Activated CD8-positive, alpha-beta memory T cell treated with anti-CD3 and anti-CD28 coated beads, Interleukin-2, amount 50 U/mL, for 1 hour (primary cell): ENCODE measurements at regions not wholly inside any gene's neighbourhood (a gene's known extent, or its start where the extent isn't known, plus 50 kb on each side); places are given as distances from the start of the nearest gene placed in this dataset.

Source experiments
- DNase-seq: peaks from one replicate; pipeline ENCODE4 v3.0.0-alpha.2; 2020; ENCODE audit errors: extremely low read depth

GRCh38 chr15:66832664-66833063, 130.6 kb downstream of the SMAD6 start:
- no peak for DNase-seq

DNA sequence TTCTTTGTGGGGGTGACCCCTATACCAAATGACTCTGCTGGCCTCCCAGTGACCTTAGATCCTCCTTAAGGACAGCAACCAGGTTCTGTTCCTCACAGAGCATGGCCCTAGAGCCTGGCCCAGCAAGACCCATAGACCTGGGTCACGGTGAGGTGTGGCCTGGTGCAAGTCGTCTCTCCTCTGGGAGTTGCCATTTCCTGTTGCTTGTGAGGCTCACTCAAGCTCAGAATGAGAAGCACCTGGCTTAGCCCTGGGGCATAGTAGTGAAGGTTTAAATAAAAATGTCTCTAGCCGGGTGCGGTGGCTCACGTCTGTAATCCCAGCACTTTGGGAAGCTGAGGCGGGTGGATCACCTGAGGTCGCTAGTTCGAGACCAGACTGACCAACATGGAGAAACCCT, 131.3 kb downstream of the SMAD6 start:
- DNase-seq: no peak

DNA sequence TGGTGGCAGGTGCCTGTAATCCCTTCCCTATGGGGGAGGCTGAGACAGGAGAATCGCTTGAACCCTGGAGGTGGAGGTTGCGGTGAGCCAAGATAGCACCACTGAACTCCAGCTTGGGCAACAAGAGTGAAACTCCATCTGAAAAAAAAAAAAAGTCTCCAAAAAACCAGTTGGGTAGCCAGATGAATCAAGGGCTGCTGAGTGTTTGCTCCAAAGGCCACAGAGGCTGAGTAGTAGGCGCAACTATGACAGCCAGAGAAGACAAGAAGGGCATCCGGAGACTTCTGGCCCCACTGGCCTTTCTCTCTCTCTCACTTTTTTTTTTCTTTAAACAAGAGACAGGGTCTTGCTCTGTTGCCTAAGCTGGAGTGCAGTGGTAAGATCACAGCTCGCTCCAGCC, 131.8 kb downstream of the SMAD6 start:
- no peak for DNase-seq

DNA sequence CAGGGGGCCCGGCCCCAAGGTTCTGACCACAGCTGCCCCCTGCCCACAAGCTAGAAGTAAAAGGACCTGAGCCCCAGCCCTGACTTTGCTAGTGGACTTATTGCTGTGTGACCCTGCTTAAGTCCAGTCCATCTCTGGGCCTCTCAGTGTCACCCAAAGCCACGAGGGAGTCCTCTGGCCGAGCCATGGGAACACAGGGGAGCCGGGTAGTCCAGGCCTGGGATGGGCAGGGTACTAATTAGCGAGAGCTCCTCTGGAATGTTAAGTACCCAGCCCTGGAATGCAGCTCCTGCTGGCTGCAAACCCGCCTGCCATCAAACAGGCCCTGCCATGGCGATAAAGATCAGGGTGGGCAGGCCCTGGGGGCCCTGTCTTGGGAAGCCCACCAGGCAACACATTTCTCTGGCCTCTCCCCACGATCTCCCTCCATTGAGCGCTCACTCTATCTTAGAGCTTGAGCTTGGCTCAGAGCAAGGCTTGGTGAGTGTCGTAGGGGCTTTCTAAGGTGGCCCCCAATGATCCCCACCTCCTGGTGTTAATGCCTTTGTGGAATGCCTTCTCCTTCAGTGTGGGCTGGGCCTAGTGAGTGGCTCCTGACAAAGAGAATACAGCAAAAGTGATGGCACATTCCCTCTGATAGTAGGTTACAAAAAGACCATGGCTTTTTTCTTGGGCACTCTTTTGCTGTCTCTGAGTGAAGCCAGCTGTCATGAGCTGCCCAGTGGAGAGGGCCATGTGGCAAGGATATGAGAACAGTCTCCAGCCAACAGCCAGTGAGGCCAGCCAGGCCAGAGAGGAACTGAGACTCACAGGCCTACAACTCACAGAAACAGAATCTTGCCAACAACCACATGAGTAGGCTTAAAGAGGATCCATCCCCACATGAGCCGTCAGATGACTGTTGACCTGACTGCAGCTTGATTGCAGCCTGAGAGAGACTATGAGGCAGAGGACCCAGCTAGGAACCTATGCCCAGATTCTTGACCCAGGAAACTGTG, 133.1 kb downstream of the SMAD6 start:
- no peak for DNase-seq

GRCh38 chr15:66836231-66837030, 134.4 kb downstream of the SMAD6 start:
- DNase-seq: no peak

DNA sequence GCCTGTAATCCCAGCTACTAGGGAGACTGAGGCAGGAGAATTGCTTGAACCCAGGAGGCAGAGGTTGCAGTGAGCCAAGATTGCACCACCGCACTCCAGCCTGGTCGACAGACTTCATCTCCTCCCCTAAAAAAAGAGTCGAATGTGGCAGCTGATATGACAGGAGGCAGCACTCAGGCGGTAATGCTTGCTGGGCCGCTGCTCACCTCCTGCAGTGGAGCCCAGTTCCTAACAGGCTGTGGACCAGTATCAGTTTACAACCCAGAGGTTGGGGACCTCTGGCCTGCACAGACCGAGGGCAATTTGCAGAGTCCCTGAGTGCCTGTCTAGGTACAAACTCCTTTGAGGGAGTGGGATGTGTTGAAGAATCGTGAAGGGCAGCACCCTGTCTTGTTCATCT, 136.2 kb downstream of the SMAD6 start:
- DNase-seq: no peak

DNA sequence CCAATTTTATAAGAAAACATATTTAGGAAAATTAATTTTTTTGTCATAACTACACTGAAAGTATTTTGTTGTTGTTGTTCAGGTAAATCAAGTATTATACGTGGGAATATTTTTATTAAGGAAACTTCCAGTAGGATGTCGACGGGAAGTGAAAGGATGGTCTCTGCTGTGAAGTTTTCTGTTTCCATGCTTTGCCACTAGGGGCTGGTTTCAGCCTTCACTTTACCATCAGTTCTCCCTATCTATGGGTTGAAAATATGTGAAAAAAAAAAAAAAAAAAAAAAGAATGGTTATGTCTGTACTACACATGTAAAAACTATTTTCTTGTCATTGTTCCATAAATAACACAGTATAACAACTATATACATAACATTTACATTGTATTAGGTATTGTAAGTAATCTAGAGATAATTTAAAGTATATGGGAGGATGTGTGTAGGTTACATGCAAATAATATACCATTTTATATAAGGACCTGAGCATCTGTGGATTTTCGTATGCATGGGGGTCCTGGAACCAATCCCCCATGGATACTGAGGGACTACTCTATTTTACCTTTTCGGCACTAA, 136.7 kb downstream of the SMAD6 start:
- no peak for DNase-seq

DNA sequence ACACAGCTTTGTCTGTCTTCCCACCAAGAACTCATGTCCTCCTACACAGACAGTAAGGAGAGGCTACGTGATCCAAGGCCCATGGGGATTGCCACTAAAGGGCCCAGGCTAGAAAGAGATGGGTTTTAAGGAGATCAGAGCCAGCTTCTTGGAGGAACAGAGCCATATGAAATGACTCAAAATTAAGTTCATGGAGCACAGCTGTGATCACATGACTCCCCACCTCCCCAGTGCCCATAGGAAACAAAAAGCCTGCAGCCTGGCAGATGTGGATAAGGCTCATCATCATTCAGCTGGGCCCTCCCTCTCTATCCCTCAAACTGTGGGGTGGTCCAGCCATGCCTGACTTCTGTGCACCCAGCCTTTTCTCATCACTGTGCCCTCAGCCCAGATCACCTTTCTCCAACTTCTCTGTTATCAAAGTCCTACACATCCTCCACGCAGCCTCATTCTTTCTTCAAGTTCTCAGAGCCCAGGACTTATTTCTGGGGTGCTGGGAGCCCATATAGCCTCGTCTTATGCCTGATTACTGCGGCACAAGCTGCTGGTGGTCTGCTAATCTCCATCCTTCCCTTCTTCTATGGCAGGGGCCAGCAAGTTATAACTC, 137.6 kb downstream of the SMAD6 start:
- no peak for DNase-seq

DNA sequence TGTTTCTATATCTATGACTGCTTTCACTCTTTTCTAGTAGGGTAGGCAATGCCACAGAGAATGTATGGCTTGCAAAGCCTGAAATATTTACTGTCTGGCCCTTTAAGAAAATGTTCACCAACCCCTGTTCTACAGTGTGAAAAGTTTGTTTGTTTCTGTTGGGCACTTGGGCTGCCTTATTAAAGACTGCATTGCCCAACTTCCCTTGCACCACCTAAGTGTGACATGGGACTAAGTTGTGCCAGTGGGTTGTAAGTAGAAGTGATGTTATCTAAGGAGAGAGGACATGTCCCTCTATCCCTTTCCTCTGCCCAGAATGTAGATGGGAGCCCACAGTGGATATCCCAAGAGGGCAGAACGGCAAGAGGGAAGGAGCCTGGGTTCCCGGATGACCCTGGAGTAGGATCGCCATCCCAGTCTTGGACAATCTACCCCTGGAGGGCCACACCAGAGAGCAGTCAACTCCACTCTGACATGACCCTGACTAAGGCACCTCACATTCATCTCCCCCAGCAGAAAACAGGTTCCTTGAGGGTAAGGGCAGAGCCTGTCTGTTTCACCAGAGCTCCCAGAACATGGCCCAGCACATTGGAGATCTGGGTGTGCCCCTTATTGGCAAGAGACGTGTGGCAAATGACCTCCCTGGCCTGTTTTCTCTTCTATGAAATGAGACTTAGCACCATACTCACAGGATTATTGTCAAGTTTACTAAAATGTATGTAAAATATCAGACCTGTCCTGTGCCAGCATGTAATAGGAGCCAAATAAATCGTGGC, 138.8 kb downstream of the SMAD6 start:
- no peak for DNase-seq

DNA sequence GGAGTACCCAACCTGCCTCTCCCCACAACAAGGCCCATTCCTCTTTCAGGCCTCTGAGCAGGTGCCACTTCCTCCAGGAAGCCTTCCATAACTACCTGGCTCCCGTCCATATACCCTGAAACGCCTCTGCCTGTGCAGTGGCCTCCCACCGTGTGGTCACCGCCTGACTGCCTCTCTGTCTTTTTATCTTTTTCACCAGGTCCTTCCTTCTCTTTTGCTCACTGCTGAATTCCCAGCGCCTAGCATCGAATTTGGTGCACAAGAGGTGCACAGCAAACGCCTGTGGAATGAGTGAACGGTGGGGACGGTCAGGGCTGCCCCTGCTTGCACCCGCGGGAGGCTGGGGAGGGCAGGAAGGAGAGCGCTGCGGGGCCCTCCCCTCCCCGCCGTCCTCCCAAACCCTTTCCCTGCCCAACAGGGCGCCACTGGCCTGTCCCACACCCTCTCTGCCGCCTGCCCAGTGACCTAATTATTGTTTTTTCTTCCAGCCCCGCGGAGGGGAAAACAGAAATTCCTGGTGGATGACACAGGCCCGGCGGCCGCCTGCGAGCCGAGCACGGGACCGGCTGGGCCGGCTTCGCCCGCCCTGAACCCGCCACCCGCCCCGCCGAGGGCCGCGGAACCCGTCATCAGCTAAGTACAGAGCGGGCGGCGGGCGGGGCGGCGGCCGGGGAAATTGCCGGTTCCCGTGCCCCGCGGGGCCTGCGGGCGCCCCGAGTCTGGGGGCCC, 140.1 kb downstream of the SMAD6 start:
- no peak for DNase-seq

- no peak for DNase-seq
These were observed 140.8 kb downstream of the SMAD6 start for GRCh38 chr15:66842710-66843441.

DNA sequence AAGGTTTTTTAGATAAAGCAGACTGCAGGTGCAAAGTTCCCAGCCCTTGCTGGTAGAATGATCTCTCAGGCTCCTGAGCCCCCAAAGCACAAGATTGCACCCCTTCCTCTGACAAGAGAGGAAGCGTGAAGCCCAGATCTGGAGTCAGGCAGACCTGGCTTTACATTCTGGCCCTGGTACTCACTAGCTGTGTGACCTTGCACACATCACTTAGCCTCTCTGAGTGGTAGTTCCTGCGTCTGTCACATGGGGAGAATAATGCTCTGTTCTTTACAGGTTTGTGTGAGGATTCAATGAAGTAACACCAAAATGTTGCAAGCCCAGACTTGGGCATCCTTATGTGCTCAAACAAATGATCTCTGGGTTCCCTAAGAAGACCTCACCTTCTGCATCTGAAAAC, 141.5 kb downstream of the SMAD6 start:
- no peak for DNase-seq

GRCh38 chr15:66844041-66844746, 142.2 kb downstream of the SMAD6 start:
- DNase-seq: no peak

DNA sequence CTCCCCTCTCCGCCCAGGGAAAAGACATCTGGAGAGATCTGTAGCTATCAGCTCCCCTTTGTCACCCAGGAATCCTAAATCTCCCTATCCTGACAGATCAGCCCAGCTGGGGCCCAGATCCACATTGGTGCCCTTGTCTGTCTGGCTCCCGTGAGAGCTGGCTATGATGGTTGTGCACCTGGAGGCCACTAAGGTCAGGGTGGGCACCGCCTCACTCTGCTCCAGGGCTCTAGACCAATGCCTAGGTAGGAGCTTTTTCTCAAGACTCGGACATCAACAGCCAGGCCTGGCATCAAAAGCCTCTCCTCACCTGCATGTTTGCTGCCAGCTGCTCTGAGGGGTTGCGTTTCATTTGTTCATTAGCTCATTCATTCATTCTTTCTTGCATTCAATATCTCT, 142.7 kb downstream of the SMAD6 start:
- DNase-seq: no peak

DNA sequence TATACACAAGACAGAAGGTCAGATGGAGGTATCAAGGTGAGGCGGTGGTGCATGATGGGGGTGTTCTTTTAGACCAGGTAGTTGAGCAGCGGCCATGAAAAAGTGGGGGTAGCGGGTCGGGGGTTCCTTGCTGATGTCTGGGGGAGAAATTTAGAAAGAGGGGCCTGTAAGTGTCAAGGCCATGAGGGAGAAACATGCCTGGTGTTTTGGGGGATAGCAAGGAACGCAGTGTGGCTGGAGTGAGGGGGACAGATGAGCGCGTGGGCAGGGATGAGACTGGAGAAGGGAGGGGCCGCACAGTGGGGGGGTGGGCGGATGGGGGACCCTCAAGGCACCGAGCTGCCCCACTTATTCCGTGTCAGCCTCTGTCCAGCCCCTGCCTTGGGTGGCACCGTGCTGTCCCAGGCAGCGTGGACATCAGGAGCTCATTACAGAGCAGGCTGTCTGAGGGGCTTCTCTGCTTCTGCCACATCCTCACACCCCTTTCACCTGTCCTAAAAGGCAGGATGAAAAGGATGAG, 143.3 kb downstream of the SMAD6 start:
- no peak for DNase-seq

GRCh38 chr15:66846031-66846430, 144.0 kb downstream of the SMAD6 start:
- DNase-seq: no peak

DNA sequence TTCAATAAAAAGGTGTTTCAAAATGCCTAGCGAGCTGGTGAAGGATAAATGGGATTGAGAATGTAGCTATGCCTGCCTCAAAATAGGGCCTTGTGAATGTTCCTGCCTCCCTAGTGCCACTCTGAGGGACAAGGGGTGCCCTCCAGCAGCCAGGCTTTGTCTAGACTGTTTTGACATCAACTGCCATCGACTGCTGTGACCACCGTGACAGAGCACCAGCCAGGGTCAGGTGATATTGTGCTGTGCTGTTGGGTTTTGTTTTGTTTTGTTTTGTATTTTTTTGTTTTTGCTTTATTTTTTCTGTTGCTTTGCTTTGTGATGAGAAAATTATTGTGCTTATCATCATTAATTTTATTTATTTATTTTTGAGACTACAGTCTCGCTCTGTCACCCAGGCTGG, 144.8 kb downstream of the SMAD6 start:
- no peak for DNase-seq

- DNase-seq: no peak
These were observed 145.5 kb downstream of the SMAD6 start for GRCh38 chr15:66847565-66847991.

- DNase-seq: no peak
These were observed 146.1 kb downstream of the SMAD6 start for GRCh38 chr15:66848116-66848515.
